ENCODE measurements at regions not wholly inside any gene's neighbourhood (a gene's known extent, or its start where the extent isn't known, plus 50 kb on each side); places are given as distances from the start of the nearest gene placed in this dataset.

GRCh38 chr10:31268444-31269303 is 50.3 kb upstream of the ZEB1 start:
- TF ChIP-seq, protein P1, sequence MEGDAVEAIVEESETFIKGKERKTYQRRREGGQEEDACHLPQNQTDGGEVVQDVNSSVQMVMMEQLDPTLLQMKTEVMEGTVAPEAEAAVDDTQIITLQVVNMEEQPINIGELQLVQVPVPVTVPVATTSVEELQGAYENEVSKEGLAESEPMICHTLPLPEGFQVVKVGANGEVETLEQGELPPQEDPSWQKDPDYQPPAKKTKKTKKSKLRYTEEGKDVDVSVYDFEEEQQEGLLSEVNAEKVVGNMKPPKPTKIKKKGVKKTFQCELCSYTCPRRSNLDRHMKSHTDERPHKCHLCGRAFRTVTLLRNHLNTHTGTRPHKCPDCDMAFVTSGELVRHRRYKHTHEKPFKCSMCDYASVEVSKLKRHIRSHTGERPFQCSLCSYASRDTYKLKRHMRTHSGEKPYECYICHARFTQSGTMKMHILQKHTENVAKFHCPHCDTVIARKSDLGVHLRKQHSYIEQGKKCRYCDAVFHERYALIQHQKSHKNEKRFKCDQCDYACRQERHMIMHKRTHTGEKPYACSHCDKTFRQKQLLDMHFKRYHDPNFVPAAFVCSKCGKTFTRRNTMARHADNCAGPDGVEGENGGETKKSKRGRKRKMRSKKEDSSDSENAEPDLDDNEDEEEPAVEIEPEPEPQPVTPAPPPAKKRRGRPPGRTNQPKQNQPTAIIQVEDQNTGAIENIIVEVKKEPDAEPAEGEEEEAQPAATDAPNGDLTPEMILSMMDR (IDR thresholded peaks at IDR 0.05) = no peak
- TF ChIP-seq POLR2AphosphoS5 (IDR thresholded peaks at IDR 0.05) (no peak), POLR2A (IDR thresholded peaks at IDR 0.05; ENCODE audit: low read depth) (no peak), EP300 (IDR thresholded peaks at IDR 0.05) (no peak)

Measured in esophagus muscularis mucosa (tissue), 4 donors.